GM06990 (cell line): ENCODE measurements at regions not wholly inside any gene's neighbourhood (a gene's known extent, or its start where the extent isn't known, plus 50 kb on each side); places are given as distances from the start of the nearest gene placed in this dataset.

Source experiments
- DNase-seq: peaks from one replicate; pipeline ENCODE4 v3.0.0-alpha.2; 2011; ENCODE audit not compliant: insufficient read length; ENCODE audit errors: extremely low read depth
- H3K27me3 ChIP-seq: replicated peaks from 2 replicates; pipeline ENCODE4 v1.6.0; 2011; ENCODE audit warnings: low read length; ENCODE audit not compliant: control insufficient read depth, insufficient read depth
- H3K36me3 ChIP-seq: 2 replicates; pipeline ENCODE4 v1.5.1; 2011; ENCODE audit warnings: low read length; ENCODE audit not compliant: control insufficient read depth, insufficient read depth
- H3K4me3 ChIP-seq: replicated peaks from 2 replicates; pipeline ENCODE4 v1.5.1; 2011; ENCODE audit warnings: low read depth, mild to moderate bottlenecking, control low read depth, low read length
- CTCF ChIP-seq: IDR thresholded peaks from 2 replicates; pipeline ENCODE4 v1.5.1; 2011; ENCODE audit warnings: low read length, control low read depth, mild to moderate bottlenecking, inconsistent platforms; ENCODE audit not compliant: insufficient read depth, poor library complexity, severe bottlenecking

GRCh38 chr1:82721702-82722101 lies 921.0 kb downstream of the ADGRL2 start:
- H3K27me3 ChIP-seq: no peaks in the 10 kb centered on the region
- no peaks in the 10 kb centered on the region for H3K36me3 ChIP-seq
- DNase-seq: no peak
- H3K4me3 ChIP-seq: no peak overlapping the region
- TF ChIP-seq CTCF: no peak

GRCh38 chr1:82718719-82719419 lies 918.1 kb downstream of the ADGRL2 start:
- no peak for TF ChIP-seq CTCF

GRCh38 chr1:82710091-82710490 lies 909.4 kb downstream of the ADGRL2 start:
- no peak for DNase-seq
- no peak for TF ChIP-seq CTCF
- H3K27me3 ChIP-seq: no peaks in the 10 kb centered on the region
- H3K36me3 ChIP-seq: no peaks in the 10 kb centered on the region
- H3K4me3 ChIP-seq: no peak overlapping the region

More at GRCh38 chr1:82718719-82719419, 918.1 kb downstream of the ADGRL2 start:
- H3K36me3 ChIP-seq: no peaks in the 10 kb centered on the region
- DNase-seq: no peak
- H3K4me3 ChIP-seq: no peak overlapping the region
- H3K27me3 ChIP-seq: no peaks in the 10 kb centered on the region

DNA sequence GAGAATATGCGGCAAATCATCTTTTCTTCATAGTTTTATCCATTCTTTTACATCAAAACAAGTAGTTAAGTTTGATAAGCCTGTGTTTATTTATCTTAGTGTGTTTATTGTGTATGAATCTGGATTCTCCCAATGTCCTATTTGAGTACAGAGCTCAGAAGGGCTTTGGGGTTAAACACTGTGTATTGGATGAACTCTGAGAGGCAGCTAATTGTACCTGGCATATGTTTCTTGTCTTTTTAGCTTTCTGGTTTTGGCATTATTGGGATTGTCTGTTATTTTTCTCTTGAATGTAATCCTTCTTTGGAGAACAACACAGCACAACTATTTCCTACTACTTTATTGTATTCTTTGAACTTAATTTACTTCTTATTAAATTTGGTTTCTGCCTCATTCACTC lies 906.9 kb downstream of the ADGRL2 start:
- DNase-seq: no peak
- TF ChIP-seq CTCF: no peak

GRCh38 chr1:82706741-82707140 lies 906.0 kb downstream of the ADGRL2 start:
- no peak for TF ChIP-seq CTCF
- no peaks in the 10 kb centered on the region for H3K27me3 ChIP-seq
- no peaks in the 10 kb centered on the region for H3K36me3 ChIP-seq
- H3K4me3 ChIP-seq: no peak overlapping the region
- no peak for DNase-seq

More for the DNA sequence above, 906.9 kb downstream of the ADGRL2 start:
- H3K4me3 ChIP-seq: no peak overlapping the region
- no peaks in the 10 kb centered on the region for H3K36me3 ChIP-seq
- H3K27me3 ChIP-seq: no peaks in the 10 kb centered on the region

DNA sequence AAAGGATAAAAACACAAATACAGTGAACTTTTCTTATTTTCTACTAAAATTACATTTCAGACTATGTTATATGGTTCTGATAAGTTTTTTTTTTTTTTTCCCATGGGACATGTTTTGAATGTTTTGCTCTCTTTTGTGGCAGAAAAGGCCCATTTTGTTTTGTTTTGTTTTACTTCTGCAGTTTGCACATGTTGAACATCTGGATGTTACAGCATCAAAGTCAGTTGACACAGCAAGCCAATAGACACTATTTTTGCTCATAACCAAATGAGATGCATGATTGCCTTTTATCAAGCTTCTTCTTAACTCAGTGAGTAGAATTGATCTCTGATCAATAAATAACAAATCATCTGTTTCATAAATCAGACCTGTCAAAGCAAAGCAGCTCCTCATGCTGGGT lies 904.2 kb downstream of the ADGRL2 start:
- H3K27me3 ChIP-seq: no peaks in the 10 kb centered on the region
- no peak overlapping the region for H3K4me3 ChIP-seq
- no peak for TF ChIP-seq CTCF
- no peak for DNase-seq
- H3K36me3 ChIP-seq: no peaks in the 10 kb centered on the region
